ENCODE measurements at regions not wholly inside any gene's neighbourhood (a gene's known extent, or its start where the extent isn't known, plus 50 kb on each side); places are given as distances from the start of the nearest gene placed in this dataset.
A peak's percentile ranks its signal among the peaks of the same experiment; 100 is the strongest.

GRCh38 chrX:10051866-10052480 lies 84.8 kb downstream of the CLDN34 start:
- Histone ChIP-seq H3K4me3 (no peak overlapping the region), H3K9me3 (replicated peaks) (no peaks in the 10 kb centered on the region), H3K4me1 (peaks cover 79% of the 10 kb centered on the region), H3K36me3 (no peaks in the 10 kb centered on the region), H3K27ac (replicated peaks) (peak overlapping the region; percentile 87), H3K27me3 (ENCODE audit: low read depth) (no peaks in the 10 kb centered on the region)
- TF ChIP-seq, protein P1, sequence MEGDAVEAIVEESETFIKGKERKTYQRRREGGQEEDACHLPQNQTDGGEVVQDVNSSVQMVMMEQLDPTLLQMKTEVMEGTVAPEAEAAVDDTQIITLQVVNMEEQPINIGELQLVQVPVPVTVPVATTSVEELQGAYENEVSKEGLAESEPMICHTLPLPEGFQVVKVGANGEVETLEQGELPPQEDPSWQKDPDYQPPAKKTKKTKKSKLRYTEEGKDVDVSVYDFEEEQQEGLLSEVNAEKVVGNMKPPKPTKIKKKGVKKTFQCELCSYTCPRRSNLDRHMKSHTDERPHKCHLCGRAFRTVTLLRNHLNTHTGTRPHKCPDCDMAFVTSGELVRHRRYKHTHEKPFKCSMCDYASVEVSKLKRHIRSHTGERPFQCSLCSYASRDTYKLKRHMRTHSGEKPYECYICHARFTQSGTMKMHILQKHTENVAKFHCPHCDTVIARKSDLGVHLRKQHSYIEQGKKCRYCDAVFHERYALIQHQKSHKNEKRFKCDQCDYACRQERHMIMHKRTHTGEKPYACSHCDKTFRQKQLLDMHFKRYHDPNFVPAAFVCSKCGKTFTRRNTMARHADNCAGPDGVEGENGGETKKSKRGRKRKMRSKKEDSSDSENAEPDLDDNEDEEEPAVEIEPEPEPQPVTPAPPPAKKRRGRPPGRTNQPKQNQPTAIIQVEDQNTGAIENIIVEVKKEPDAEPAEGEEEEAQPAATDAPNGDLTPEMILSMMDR (IDR thresholded peaks at IDR 0.05; ENCODE audit: borderline replicate concordance): no peak
- no peak for DNase-seq
- intact Hi-C loops (cut with micrococcal nuclease): no loop called here

DNA sequence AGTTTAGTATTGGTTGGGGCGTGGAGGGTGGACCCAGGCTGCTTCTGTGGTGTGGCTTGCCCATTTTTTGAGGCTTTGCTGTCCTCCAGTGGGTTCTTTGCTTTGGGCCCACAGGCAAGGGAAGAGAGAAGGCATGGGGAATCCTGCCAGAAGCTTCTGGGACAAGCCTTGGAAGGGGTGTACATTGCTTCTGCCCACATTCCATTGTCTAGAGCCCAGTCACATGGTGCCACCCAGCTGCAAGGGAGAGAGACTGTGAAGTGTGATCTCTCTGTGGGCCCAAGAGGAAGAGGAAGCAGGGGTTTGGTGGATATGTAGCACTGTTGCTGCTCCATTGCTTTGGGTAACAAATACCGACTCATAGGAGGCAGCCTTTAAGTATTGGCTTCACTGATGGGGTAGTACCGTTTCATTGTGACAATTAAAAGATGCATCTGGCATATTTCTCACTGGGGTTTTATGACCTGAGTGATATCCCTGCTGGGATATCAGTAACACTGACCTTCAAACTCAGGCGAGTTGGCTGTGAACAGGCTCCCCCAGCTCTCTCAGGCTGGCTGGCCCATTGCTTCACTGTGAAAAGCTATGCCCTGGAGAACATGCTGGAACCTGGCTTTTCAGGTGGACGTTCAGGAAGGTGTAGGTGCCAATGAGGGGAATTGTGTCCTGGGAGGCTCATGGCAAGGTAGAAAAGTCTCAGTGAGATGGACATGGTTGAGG lies 85.9 kb downstream of the CLDN34 start:
- peaks cover 68% of the 10 kb centered on the region for H3K4me1 ChIP-seq
- no peaks in the 10 kb centered on the region for H3K9me3 ChIP-seq (replicated peaks)
- TF ChIP-seq, protein P1 (IDR thresholded peaks at IDR 0.05; ENCODE audit: borderline replicate concordance): no peak
- H3K27ac ChIP-seq (replicated peaks): peak overlapping the region; percentile 87
- H3K27me3 ChIP-seq (ENCODE audit: low read depth): no peaks in the 10 kb centered on the region
- no peak for DNase-seq
- intact Hi-C loops (cut with micrococcal nuclease): no loop called here
- H3K4me3 ChIP-seq: no peak overlapping the region
- H3K36me3 ChIP-seq: no peaks in the 10 kb centered on the region

GRCh38 chrX:10054396-10054795 lies 87.2 kb downstream of the CLDN34 start:
- intact Hi-C loops (cut with micrococcal nuclease): no loop called here
- DNase-seq: no peak
- Histone ChIP-seq H3K36me3 (no peaks in the 10 kb centered on the region), H3K27me3 (ENCODE audit: low read depth) (no peaks in the 10 kb centered on the region), H3K27ac (replicated peaks) (peak overlapping the region; percentile 87), H3K4me1 (peaks cover 55% of the 10 kb centered on the region), H3K4me3 (no peak overlapping the region), H3K9me3 (replicated peaks) (no peaks in the 10 kb centered on the region)
- TF ChIP-seq, protein P1 (IDR thresholded peaks at IDR 0.05; ENCODE audit: borderline replicate concordance): no peak

- intact Hi-C loops (cut with micrococcal nuclease): no loop called here
- Histone ChIP-seq H3K36me3 (no peaks in the 10 kb centered on the region), H3K4me3 (no peak overlapping the region), H3K4me1 (peaks cover 44% of the 10 kb centered on the region), H3K9me3 (replicated peaks) (no peaks in the 10 kb centered on the region), H3K27ac (replicated peaks) (no peak overlapping the region), H3K27me3 (ENCODE audit: low read depth) (no peaks in the 10 kb centered on the region)
- DNase-seq: no peak
- TF ChIP-seq, protein P1 (IDR thresholded peaks at IDR 0.05; ENCODE audit: borderline replicate concordance): no peak
Observed at GRCh38 chrX:10055430-10055829, 88.3 kb downstream of the CLDN34 start.

DNA sequence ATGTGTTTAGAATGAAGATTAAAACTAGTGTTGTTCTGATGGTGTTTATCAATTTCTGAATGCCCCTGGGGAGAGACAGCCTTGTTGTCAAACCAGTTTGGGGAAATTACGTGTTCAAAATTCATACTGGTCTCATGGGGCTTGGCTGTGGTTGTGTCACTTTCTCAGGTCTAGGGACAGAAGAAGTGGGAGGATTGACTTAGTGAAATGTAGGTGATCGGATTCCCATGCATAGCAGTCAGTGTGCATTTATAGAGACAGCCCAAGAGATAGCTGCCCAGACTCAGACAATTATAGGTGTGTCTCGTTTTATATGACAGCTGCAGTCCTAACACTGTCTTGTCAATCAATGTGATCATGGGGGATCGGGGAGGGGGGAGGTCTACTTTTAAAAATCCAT lies 94.4 kb upstream of the CLCN4 start:
- intact Hi-C loops (cut with micrococcal nuclease): no loop called here
- no peak for DNase-seq
- H3K36me3 ChIP-seq: peaks cover 3% of the 10 kb centered on the region
- H3K4me1 ChIP-seq: peaks cover 36% of the 10 kb centered on the region
- H3K27ac ChIP-seq (replicated peaks): no peak overlapping the region
- TF ChIP-seq, protein P1 (IDR thresholded peaks at IDR 0.05; ENCODE audit: borderline replicate concordance): no peak
- no peaks in the 10 kb centered on the region for H3K27me3 ChIP-seq (ENCODE audit: low read depth)
- H3K4me3 ChIP-seq: no peak overlapping the region
- H3K9me3 ChIP-seq (replicated peaks): no peaks in the 10 kb centered on the region

Data from left ventricle myocardium inferior (tissue), 1 donor.